ENCODE measurements at regions not wholly inside any gene's neighbourhood (a gene's known extent, or its start where the extent isn't known, plus 50 kb on each side); places are given as distances from the start of the nearest gene placed in this dataset.

GRCh38 chr15:54854667-54855066, 342.1 kb downstream of the RSL24D1 start:
- TF ChIP-seq POU6F1 (CRISPR knock-in tag; IDR thresholded peaks at IDR 0.05; ENCODE audit: borderline replicate concordance, low read depth) (no peak), TCF4 (CRISPR knock-in tag; IDR thresholded peaks at IDR 0.05; ENCODE audit: borderline replicate concordance) (no peak), OSR1 (CRISPR knock-in tag; IDR thresholded peaks at IDR 0.05) (no peak), ISL1 (CRISPR knock-in tag; IDR thresholded peaks at IDR 0.05) (no peak), ZNF565 (CRISPR knock-in tag; conservative IDR thresholded peaks at IDR 0.05; ENCODE audit: low read depth) (no peak), ESRRG (CRISPR knock-in tag; IDR thresholded peaks at IDR 0.05) (no peak), GLIS3 (CRISPR knock-in tag; IDR thresholded peaks at IDR 0.05) (no peak), ZNF70 (CRISPR knock-in tag; IDR thresholded peaks at IDR 0.05) (no peak), ARNTL (CRISPR knock-in tag; IDR thresholded peaks at IDR 0.05; ENCODE audit: borderline replicate concordance, low read depth) (no peak), TOX (CRISPR knock-in tag; IDR thresholded peaks at IDR 0.05; ENCODE audit: borderline replicate concordance) (no peak), ZFP3 (CRISPR knock-in tag; IDR thresholded peaks at IDR 0.05) (no peak), PATZ1 (CRISPR knock-in tag; IDR thresholded peaks at IDR 0.05; ENCODE audit: borderline replicate concordance) (no peak), CSRNP3 (CRISPR knock-in tag; IDR thresholded peaks at IDR 0.05) (no peak), CREB5 (CRISPR knock-in tag; IDR thresholded peaks at IDR 0.05; ENCODE audit: low read depth) (no peak), ZC3H10 (CRISPR knock-in tag; IDR thresholded peaks at IDR 0.05) (no peak), ZNF8 (CRISPR knock-in tag; IDR thresholded peaks at IDR 0.05) (no peak)
- no peak for ATAC-seq

DNA sequence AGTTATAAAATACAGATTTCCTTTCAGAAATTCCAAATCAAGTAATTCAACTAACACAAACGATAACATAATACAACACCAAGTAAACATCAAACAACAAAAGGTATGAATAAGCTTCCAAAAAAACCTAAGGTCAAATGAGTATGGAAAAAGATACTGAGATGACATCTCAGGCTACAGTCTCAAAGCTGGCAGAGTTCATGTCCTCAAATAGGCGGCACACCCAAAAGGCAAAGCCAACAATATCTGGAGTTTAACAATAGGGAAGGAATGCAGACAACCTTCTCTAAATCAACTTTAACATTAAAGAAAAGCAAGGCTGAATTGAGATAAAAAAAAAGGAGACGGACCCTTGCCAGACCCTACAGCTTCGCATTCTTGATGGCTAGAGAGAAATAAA, 346.6 kb downstream of the RSL24D1 start:
- TF ChIP-seq OSR1 (CRISPR knock-in tag; IDR thresholded peaks at IDR 0.05): no peak
- TF ChIP-seq SNAI2 (CRISPR knock-in tag; IDR thresholded peaks at IDR 0.05): no peak
- no peak for TF ChIP-seq GLIS3 (CRISPR knock-in tag; IDR thresholded peaks at IDR 0.05)
- no peak for TF ChIP-seq PATZ1 (CRISPR knock-in tag; IDR thresholded peaks at IDR 0.05; ENCODE audit: borderline replicate concordance)
- no peak for TF ChIP-seq CREB5 (CRISPR knock-in tag; IDR thresholded peaks at IDR 0.05; ENCODE audit: low read depth)
- TF ChIP-seq TOX (CRISPR knock-in tag; IDR thresholded peaks at IDR 0.05; ENCODE audit: borderline replicate concordance): no peak
- TF ChIP-seq ZNF8 (CRISPR knock-in tag; IDR thresholded peaks at IDR 0.05): no peak
- no peak for TF ChIP-seq ZFP3 (CRISPR knock-in tag; IDR thresholded peaks at IDR 0.05)
- TF ChIP-seq BACH2 (CRISPR knock-in tag; IDR thresholded peaks at IDR 0.05; ENCODE audit: borderline replicate concordance): no peak
- no peak for TF ChIP-seq CSDC2 (CRISPR knock-in tag; IDR thresholded peaks at IDR 0.05)
- no peak for ATAC-seq

DNA sequence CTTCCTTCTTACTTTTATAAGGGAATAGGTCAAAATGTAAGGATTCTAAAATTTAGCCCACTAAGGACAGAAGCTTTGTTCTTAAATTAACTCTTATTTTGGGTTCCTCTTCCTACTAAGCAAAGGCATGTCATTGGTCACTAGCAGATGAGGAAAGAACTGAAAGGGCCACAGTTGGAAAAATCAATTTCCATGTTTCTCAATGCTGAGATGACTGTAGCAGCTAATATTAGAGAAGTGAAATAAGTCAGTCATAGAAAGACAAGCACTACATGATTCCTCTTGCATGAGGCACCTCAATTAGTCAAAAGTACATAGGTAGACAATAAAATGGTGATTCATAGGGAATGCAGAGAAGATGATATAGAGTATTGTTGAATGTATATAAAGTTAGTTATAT, 353.7 kb downstream of the RSL24D1 start:
- ATAC-seq: no peak
- TF ChIP-seq SNAI2 (CRISPR knock-in tag; IDR thresholded peaks at IDR 0.05): no peak
- TF ChIP-seq CSRNP3 (CRISPR knock-in tag; IDR thresholded peaks at IDR 0.05): no peak
- no peak for TF ChIP-seq CREB5 (CRISPR knock-in tag; IDR thresholded peaks at IDR 0.05; ENCODE audit: low read depth)
- no peak for TF ChIP-seq ZFP30 (CRISPR knock-in tag; IDR thresholded peaks at IDR 0.05)
- no peak for TF ChIP-seq POU6F1 (CRISPR knock-in tag; IDR thresholded peaks at IDR 0.05; ENCODE audit: borderline replicate concordance, low read depth)
- TF ChIP-seq ZNF8 (CRISPR knock-in tag; IDR thresholded peaks at IDR 0.05): no peak
- TF ChIP-seq PPARA (CRISPR knock-in tag; IDR thresholded peaks at IDR 0.05; ENCODE audit: borderline replicate concordance): no peak
- TF ChIP-seq OSR1 (CRISPR knock-in tag; IDR thresholded peaks at IDR 0.05): no peak
- no peak for TF ChIP-seq CSDC2 (CRISPR knock-in tag; IDR thresholded peaks at IDR 0.05)

Measured in SK-N-SH treated with all-trans-retinoic acid at 6 μM for 48 hours (cell line).